Tibial nerve (tissue), 4 donors: ENCODE measurements at regions not wholly inside any gene's neighbourhood (a gene's known extent, or its start where the extent isn't known, plus 50 kb on each side); places are given as distances from the start of the nearest gene placed in this dataset.

Experiments
- DNase-seq, 2 donors: peaks; one replicate each; pipeline ENCODE4 v3.0.0-alpha.2; 2019; ENCODE audit warnings: low spot score in 2 of 2
- H3K27ac ChIP-seq, 4 donors: fragments of 200-600 bp; sonication (generic) in 3 of 4; one replicate each; pipeline ENCODE4 v1.5.1; 2017 to 2019; ENCODE audit warnings: mild to moderate bottlenecking in 1 of 4
- H3K27me3 ChIP-seq, 2 donors: fragments of 200-600 bp; sonication (generic) in 1 of 2; one replicate each; pipeline versions ENCODE4 v1.5.1 to v1.6.0; 2017 to 2019
- H3K36me3 ChIP-seq, 3 donors: fragments of 200-600 bp; sonication (generic); one replicate each; pipeline ENCODE4 v1.5.1; 2018 to 2019
- H3K4me1 ChIP-seq, 4 donors: fragments of 200-600 bp; sonication (generic) in 3 of 4; one replicate each; pipeline ENCODE4 v1.5.1; 2017 to 2019
- H3K4me3 ChIP-seq, 4 donors: fragments of 200-600 bp; sonication (generic) in 3 of 4; one replicate each; pipeline ENCODE4 v1.5.1; 2017 to 2019; ENCODE audit warnings: mild to moderate bottlenecking in 1 of 4, moderate library complexity in 1 of 4
- H3K9me3 ChIP-seq, 4 donors: fragments of 200-600 bp; sonication (generic) in 3 of 4; one replicate each; pipeline ENCODE4 v1.5.1; 2017 to 2019
- CTCF ChIP-seq, 5 experiments: fragments of 200-600 bp in 3 of 5; fragments of 450-650 bp in 2 of 5; sonication (generic) in 3 of 5; IDR thresholded peaks; one replicate each; pipeline ENCODE4 v1.5.1; 2016 to 2019; ENCODE audit warnings: antibody characterized with exemption in 5 of 5, mild to moderate bottlenecking in 3 of 5, moderate library complexity in 2 of 5
- EP300 ChIP-seq, 2 donors: sonication (generic); formaldehyde crosslinking; IDR thresholded peaks; one replicate each; pipeline ENCODE4 v1.6.1; 2017; ENCODE audit warnings: antibody characterized with exemption in 2 of 2, mild to moderate bottlenecking in 1 of 2
- POLR2A ChIP-seq, 2 donors: fragments of 450-650 bp; IDR thresholded peaks; one replicate each; pipeline ENCODE4 v1.6.1; 2017; ENCODE audit warnings: antibody characterized with exemption in 2 of 2, mild to moderate bottlenecking in 2 of 2, moderate library complexity in 2 of 2
- WGBS, 2 donors: methylation state at CpG; one replicate each; pipeline ENCODE4 v1.1.5; 2018; 5-methylcytosine and 5-hydroxymethylcytosine counted together

- Histone ChIP-seq H3K27me3 (no peaks in the 10 kb centered on the region), H3K36me3 (no peaks in the 10 kb centered on the region), H3K4me1 (no peaks in the 10 kb centered on the region), H3K4me3 (no peak overlapping the region), H3K9me3 (no peaks in the 10 kb centered on the region), H3K27ac (no peak overlapping the region)
- DNase-seq, result no peak
- 37 to 54% methylated on average over 2 of the region's 2 CpGs for WGBS, 2 donors
- no peak for TF ChIP-seq CTCF (IDR thresholded peaks at IDR 0.05)
- TF ChIP-seq POLR2A (IDR thresholded peaks at IDR 0.05), result no peak
Measured at GRCh38 chr1:73499671-73500070, 698.3 kb downstream of the LRRIQ3 start.

GRCh38 chr1:73491621-73492020, 706.4 kb downstream of the LRRIQ3 start:
- H3K9me3 ChIP-seq, result peaks cover 0 to 4% (median 0%) of the 10 kb centered on the region in 4 donors

GRCh38 chr1:73475316-73475870, 722.6 kb downstream of the LRRIQ3 start:
- WGBS, 2 donors, result 47 to 69% methylated on average over 3 of the region's 3 CpGs

More at GRCh38 chr1:73491621-73492020, 706.4 kb downstream of the LRRIQ3 start:
- H3K27ac ChIP-seq, result no peak overlapping the region
- no peaks in the 10 kb centered on the region for H3K36me3 ChIP-seq
- TF ChIP-seq POLR2A (IDR thresholded peaks at IDR 0.05), result no peak
- no peak for TF ChIP-seq EP300 (IDR thresholded peaks at IDR 0.05)
- TF ChIP-seq CTCF (IDR thresholded peaks at IDR 0.05), result no peak
- H3K4me3 ChIP-seq, result no peak overlapping the region
- no peaks in the 10 kb centered on the region for H3K27me3 ChIP-seq
- WGBS, 2 donors, result 90 to 91% methylated on average over 8 of the region's 8 CpGs
- no peaks in the 10 kb centered on the region for H3K4me1 ChIP-seq
- DNase-seq, result no peak

GRCh38 chr1:73472810-73473209, 725.2 kb downstream of the LRRIQ3 start:
- DNase-seq, result no peak
- TF ChIP-seq POLR2A (IDR thresholded peaks at IDR 0.05) (no peak), CTCF (IDR thresholded peaks at IDR 0.05) (no peak), EP300 (IDR thresholded peaks at IDR 0.05) (no peak)
- H3K9me3 ChIP-seq, result no peaks in the 10 kb centered on the region
- H3K27me3 ChIP-seq, result no peaks in the 10 kb centered on the region
- no peak overlapping the region for H3K4me3 ChIP-seq
- WGBS, 2 donors, result 88 to 93% methylated on average over 7 of the region's 7 CpGs
- no peaks in the 10 kb centered on the region for H3K4me1 ChIP-seq
- H3K36me3 ChIP-seq, result no peaks in the 10 kb centered on the region
- no peak overlapping the region for H3K27ac ChIP-seq

More at GRCh38 chr1:73475316-73475870, 722.6 kb downstream of the LRRIQ3 start:
- no peaks in the 10 kb centered on the region for H3K9me3 ChIP-seq
- no peak for DNase-seq
- no peak for TF ChIP-seq EP300 (IDR thresholded peaks at IDR 0.05)
- TF ChIP-seq POLR2A (IDR thresholded peaks at IDR 0.05), result no peak
- TF ChIP-seq CTCF (IDR thresholded peaks at IDR 0.05), result no peak
- no peak overlapping the region for H3K27ac ChIP-seq
- no peaks in the 10 kb centered on the region for H3K4me1 ChIP-seq
- no peaks in the 10 kb centered on the region for H3K27me3 ChIP-seq
- H3K36me3 ChIP-seq, result no peaks in the 10 kb centered on the region
- no peak overlapping the region for H3K4me3 ChIP-seq

- H3K27me3 ChIP-seq, result no peaks in the 10 kb centered on the region
- no peak overlapping the region for H3K4me3 ChIP-seq
- TF ChIP-seq POLR2A (IDR thresholded peaks at IDR 0.05), result no peak
- no peak for TF ChIP-seq EP300 (IDR thresholded peaks at IDR 0.05)
- no peak for TF ChIP-seq CTCF (IDR thresholded peaks at IDR 0.05)
- DNase-seq, result no peak
- H3K27ac ChIP-seq, result no peak overlapping the region
- no peaks in the 10 kb centered on the region for H3K4me1 ChIP-seq
- no peaks in the 10 kb centered on the region for H3K36me3 ChIP-seq
- H3K9me3 ChIP-seq, result no peaks in the 10 kb centered on the region
Measured at GRCh38 chr1:73467731-73468130, 730.2 kb downstream of the LRRIQ3 start.
